ENCODE measurements at regions not wholly inside any gene's neighbourhood (a gene's known extent, or its start where the extent isn't known, plus 50 kb on each side); places are given as distances from the start of the nearest gene placed in this dataset.
A peak's percentile ranks its signal among the peaks of the same experiment; 100 is the strongest.

- H3K27me3 Mint-ChIP-seq (ENCODE audit: low read depth, poor library complexity): no peaks in the 10 kb centered on the region
- no peak for TF ChIP-seq CTCF (IDR thresholded peaks at IDR 0.05)
- peaks cover 29% of the 10 kb centered on the region for H3K4me1 Mint-ChIP-seq
- DNase-seq: no peak
- H3K27ac Mint-ChIP-seq: no peak overlapping the region
- no peaks in the 10 kb centered on the region for H3K36me3 Mint-ChIP-seq (ENCODE audit: low read depth)
- no peak overlapping the region for H3K4me3 Mint-ChIP-seq
- H3K9me3 Mint-ChIP-seq: no peaks in the 10 kb centered on the region
Observed at GRCh38 chr9:86809759-86810367, 137.4 kb downstream of the GAS1 start.

- no peak for DNase-seq
- no peak for TF ChIP-seq CTCF (IDR thresholded peaks at IDR 0.05)
- H3K27ac Mint-ChIP-seq: peak overlapping the region; percentile 76
- H3K4me3 Mint-ChIP-seq: peak overlapping the region; percentile 8
- peaks cover 27% of the 10 kb centered on the region for H3K4me1 Mint-ChIP-seq
- no peaks in the 10 kb centered on the region for H3K9me3 Mint-ChIP-seq
- H3K27me3 Mint-ChIP-seq (ENCODE audit: low read depth, poor library complexity): no peaks in the 10 kb centered on the region
- H3K36me3 Mint-ChIP-seq (ENCODE audit: low read depth): no peaks in the 10 kb centered on the region
Observed at GRCh38 chr9:86809151-86809550, 138.2 kb downstream of the GAS1 start.

DNA sequence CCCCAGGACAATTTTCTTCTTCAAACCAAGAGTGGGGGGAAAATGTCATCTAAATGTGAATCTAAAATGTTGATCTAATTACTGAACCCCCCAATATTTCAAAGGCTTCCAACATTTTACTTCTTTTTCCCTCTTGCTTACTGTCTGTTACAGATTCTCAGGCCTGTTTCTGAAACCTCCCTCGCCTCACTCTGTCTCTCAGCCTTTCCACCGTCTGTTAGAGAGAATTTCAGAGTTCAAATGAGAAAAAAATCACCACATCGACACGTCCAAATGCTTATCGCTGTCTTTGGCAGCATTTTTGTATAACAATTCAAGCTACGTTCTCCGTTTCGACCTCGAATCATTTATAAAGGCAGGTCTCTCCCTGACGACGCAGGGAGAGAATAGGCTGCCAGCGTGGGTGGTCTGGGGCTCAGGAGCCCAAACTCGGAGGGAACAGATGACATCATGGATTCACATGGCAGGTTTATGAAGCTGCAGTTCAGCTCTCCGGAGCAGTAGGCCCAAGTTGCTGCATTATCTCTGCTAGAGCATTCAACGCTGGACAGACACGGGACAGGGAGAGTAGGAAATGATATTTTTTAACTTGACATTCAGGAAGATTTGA lies 139.8 kb downstream of the GAS1 start:
- no peaks in the 10 kb centered on the region for H3K9me3 Mint-ChIP-seq
- H3K27me3 Mint-ChIP-seq (ENCODE audit: low read depth, poor library complexity): peaks cover 4% of the 10 kb centered on the region
- peaks cover 19% of the 10 kb centered on the region for H3K4me1 Mint-ChIP-seq
- TF ChIP-seq CTCF (IDR thresholded peaks at IDR 0.05): no peak
- H3K4me3 Mint-ChIP-seq: no peak overlapping the region
- H3K27ac Mint-ChIP-seq: no peak overlapping the region
- peak; percentile 71 for DNase-seq
- H3K36me3 Mint-ChIP-seq (ENCODE audit: low read depth): no peaks in the 10 kb centered on the region

DNA sequence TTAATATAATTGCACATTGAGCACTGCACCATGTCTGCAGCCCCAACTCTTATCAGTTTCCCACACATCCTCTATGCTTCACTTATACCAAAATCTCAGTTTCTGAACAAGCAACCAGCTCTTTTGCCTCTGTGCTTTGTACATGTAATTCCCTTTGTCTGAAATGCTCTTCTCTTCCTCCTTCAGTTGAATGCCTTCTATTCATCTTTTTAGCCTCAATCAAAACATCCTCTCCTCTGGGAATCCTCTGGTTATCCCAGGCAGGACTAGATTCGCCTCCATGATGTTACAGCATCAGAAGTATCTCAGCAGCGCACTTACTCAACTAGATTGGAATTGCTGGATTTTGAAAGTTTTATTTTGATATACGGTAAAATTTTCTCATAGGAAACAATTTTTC lies 143.3 kb downstream of the GAS1 start:
- H3K4me3 Mint-ChIP-seq: no peak overlapping the region
- TF ChIP-seq CTCF (IDR thresholded peaks at IDR 0.05): no peak
- H3K27me3 Mint-ChIP-seq (ENCODE audit: low read depth, poor library complexity): peaks cover 11% of the 10 kb centered on the region
- peaks cover 18% of the 10 kb centered on the region for H3K4me1 Mint-ChIP-seq
- peak overlapping the region; percentile 2 for H3K27ac Mint-ChIP-seq
- DNase-seq: no peak
- H3K9me3 Mint-ChIP-seq: no peaks in the 10 kb centered on the region
- H3K36me3 Mint-ChIP-seq (ENCODE audit: low read depth): no peaks in the 10 kb centered on the region

GRCh38 chr9:86802900-86803673 lies 144.2 kb downstream of the GAS1 start:
- no peak for DNase-seq
- no peak for TF ChIP-seq CTCF (IDR thresholded peaks at IDR 0.05)
- Mint-ChIP-seq H3K36me3 (ENCODE audit: low read depth) (no peaks in the 10 kb centered on the region), H3K4me1 (peaks cover 20% of the 10 kb centered on the region), H3K4me3 (no peak overlapping the region), H3K27me3 (ENCODE audit: low read depth, poor library complexity) (peaks cover 11% of the 10 kb centered on the region), H3K9me3 (no peaks in the 10 kb centered on the region), H3K27ac (peak overlapping the region; percentile 7)

Measured in nephron progenitor cell (in vitro differentiated cells).